ENCODE measurements at regions not wholly inside any gene's neighbourhood (a gene's known extent, or its start where the extent isn't known, plus 50 kb on each side); places are given as distances from the start of the nearest gene placed in this dataset.
"Not testable (repeated sequence)": the region's sequence is repeated elsewhere in the genome, so short reads cannot be mapped to it uniquely, and the experiment has no call there.

DNA sequence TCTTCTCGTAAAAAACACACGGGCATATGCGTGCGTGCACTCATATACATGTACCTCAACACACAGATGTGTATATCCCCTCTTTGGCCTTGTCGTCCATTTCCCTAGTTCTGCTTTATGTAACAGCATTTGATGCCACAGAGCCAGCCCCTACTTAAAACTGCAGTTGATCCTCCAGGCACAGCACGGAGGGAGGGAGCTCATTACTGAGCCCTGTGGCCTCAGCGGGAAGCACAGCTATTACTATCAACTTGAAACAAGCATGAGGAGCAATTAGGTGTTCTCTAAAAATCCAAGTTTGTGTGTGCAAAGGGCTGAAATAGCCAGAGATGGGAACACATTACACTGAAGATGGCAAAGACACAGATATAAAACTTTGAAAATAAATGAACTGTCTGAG is 580.9 kb downstream of the GLRX3 start:
- DNase-seq: no peak

DNA sequence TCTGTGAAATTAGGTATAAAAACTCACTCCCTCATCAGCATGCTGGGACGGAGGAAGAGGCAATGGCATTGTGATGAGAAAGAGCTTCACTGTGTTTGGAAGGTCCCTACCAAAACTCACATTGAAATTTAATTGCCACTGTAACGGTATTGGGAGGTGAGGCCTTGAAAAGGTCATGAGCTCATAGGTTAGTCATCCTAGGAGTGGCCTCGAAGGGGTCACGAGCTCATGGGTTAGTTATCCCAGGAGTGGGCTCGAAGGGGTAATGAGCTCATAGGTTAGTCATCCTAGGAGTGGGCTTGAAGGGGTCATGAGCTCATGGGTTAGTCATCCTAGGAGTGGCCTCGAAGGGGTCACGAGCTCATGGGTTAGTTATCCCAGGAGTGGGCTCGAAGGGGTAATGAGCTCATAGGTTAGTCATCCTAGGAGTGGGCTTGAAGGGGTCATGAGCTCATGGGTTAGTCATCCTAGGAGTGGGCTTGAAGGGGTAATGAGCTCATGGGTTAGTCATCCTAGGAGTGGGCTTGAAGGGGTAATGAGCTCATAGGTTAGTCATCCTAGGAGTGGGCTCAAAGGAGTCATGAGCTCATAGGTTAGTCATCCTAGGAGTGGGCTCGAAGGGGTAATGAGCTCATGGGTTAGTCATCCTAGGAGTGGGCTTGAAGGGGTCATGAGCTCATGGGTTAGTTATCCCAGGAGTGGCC is 582.7 kb downstream of the GLRX3 start:
- not testable (repeated sequence) for DNase-seq

- DNase-seq: no peak
Measured at GRCh38 chr10:130719448-130719752, 583.2 kb downstream of the GLRX3 start.

DNA sequence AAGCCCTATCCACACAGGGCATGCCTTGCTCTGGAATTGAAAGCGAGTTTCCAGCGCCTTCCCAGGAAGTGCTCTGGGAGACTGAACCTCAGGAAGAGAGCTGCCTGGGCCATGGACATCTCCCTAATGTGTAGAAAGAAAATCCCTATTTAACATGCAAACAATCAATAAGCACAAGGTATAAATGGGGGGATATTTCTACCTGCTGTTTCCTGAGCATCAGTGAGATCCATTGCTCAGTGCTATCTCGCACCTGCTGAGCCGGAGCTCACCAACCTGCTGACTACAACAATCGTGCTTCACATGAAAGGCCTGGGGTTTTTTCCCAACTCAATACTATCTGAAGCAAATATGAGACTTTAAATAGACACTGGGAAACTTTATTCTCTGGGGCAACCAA is 584.0 kb downstream of the GLRX3 start:
- DNase-seq: no peak

DNA sequence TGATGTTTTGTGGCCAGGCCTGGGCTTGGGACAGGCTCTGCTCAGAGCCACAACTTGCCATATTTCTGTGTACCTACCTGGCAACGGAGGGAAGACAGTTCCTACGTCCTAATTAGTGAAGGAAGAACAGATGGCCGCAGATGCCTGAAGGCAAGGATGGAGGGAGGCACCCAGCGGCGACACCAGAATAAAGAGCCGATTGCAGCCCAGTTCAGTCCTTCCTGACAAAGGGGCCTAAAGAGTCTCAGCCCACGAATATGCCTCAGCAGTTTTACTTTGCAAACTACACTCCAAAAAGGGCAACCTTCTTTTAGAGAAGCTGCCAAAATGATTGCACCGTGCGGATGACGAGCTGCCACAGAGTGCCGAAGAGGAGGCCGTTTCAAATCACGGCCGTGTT is 585.8 kb downstream of the GLRX3 start:
- DNase-seq: no peak

DNA sequence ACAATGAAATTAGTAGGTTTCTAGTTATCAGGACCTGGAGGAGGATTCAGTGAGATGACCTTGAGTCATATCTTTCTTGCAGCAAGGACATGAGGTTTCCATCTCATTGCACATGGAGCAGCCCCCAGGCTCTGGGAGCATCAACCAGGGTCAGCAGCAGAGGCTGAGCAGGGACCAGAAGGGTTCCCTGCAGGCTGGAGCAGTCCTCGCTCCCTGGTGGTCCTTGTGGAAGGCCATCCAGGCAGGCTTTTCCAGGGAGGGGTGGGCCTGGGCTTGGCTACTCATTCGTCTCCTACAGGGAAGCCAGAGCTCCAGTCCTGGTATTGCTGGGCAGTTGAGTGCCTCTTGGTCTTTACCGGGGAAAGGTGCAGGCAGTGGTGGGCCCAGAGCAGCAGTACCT is 587.5 kb downstream of the GLRX3 start:
- no peak for DNase-seq

GRCh38 chr10:130725474-130725970 is 586.0 kb downstream of the TCERG1L start:
- no peak for DNase-seq

DNA sequence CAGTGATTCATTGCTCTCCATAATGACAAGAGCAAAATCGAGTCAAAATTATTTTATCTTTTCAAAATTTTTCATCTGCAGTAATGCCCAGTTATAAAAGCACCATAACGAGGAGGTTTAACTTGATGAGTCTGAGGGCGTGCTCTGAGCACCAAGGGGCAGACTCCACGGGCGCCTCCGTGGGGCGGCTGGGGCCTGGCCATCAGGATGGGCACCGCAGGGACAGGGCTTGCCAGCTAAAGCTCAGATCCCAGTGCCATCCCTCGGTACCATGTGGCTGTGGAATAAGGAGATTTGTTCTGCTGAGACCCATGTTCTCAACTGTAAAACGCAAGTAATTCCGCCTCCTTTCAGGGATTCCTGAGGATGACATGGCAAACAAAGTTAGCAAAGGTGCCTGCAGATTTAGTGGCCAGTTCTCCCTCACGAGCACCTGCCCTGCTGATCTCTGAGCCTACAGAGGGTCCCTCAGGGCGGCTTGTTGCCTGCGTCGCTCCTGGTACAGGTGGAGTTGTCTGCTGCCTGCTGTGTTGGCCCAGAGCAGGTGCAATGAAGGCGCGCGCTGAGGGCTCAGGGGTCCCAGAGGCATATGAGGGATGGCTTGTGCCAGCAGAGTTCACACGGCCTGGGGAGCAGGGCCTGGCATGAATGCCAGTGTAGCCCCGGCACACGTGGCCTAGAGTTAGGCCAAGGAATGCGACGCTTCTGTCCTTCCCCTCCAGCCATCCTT is 584.4 kb downstream of the TCERG1L start:
- no peak for DNase-seq

DNA sequence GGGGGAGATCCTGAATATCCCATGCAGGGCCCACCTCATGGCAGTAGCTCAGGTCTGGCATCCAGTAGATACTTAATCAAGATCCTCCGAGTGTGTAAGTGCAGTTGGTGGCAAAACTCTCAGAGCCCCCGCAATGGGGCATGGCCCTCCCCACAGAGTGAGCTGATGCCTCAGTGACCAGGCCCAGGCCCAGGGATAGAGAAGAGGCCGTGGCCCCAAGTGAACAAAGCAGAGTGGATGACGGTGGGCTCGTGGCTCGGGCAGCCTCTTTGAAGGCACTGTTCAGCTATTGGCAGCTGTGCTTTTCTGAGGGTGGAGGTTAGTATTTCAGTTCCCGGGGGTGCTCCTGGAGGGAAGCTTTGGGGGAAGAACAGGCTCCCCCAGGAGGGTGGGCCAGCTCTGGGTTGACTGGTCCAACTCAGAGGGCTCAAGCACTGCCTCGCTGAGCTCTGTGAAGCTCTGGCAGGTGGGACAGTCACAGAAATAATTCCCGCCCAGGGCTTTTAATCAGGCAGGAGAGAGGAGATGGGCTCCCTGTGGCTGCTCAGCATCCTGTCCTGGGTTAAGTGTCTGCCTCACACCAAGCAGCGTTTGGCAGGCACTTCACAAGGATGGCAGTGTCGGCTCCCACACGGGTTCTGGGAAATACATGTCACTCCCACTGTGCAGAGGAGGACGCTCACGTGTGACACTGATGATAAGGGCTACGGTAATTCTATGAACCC is 583.6 kb downstream of the TCERG1L start:
- DNase-seq: no peak

GRCh38 chr10:130728531-130729215 is 582.8 kb downstream of the TCERG1L start:
- DNase-seq: no peak

- no peak for DNase-seq
Measured at GRCh38 chr10:130729876-130730275, 581.6 kb downstream of the TCERG1L start.

DNA sequence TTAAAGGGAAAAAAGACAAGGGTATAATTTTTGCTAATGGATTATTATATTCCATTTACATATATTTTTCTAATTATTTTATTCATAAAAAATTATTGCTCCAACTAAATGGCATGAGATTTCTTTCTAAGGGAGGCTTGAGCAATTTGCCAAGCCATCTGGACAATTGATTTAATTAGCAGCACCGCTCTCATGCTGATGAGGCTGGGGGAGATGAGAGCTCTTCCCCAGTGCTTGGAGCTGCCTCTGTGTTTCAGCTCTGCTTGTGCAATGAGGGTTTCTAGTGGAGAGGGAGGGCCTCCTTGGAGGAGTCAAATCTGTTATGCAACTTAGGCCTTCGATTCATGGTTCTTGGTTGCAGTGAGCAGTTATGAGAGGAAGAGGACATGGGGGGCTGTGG is 574.3 kb downstream of the TCERG1L start:
- no peak for DNase-seq

DNA sequence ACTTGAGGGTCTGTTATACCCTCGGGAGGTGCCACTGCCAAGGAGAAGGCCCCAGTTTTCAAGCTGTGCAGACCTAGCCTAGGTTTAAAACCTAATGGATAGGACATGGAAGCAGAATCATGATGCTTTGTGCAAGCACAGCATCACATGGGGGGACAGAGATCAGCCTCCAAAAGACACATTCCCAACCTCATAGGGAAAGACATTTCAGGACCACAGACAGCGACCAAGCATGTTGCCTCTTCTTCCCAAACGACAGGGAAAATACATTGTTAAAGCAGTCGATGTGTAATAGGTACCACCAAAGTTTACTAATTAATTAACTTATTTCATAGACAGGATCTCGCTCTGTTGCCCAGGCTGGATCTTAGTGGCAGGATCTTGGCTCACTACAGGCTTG is 573.9 kb downstream of the TCERG1L start:
- peak; percentile 60 for DNase-seq

DNA sequence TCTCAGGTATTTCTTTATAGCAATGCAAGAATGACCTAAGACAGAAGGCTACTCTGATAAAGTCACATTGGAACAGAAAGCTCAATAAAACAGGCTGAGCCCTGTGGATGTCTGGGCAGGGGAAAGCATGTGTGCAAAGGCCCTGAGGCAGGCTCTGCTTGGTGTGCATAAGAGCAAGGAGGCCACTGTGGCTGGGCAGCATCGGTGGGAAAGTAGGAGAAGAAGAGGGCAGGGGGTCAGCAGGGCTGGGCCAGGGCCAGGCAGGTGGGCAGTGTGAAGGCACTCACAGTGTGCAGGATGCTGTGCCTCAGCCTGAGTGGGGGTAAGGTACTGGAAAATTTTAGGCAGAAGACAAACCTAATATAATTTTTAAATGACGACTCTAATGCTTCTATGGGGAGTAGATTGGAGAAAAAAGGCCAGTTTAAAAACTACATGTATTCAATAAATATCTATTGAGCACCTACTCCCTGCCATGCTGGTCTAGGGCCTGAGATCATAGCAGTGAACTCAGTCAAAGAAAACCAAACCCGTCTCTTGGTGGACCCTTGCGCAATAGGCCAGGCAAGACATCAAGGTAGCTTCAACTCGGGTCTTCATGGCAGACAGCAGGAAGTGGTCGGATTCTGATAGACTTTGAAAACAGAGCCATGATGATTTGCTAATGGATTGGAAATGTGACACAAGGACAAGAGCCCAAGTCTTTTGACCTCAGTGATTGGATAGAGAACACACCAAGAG is 572.3 kb downstream of the TCERG1L start:
- DNase-seq: no peak

DNA sequence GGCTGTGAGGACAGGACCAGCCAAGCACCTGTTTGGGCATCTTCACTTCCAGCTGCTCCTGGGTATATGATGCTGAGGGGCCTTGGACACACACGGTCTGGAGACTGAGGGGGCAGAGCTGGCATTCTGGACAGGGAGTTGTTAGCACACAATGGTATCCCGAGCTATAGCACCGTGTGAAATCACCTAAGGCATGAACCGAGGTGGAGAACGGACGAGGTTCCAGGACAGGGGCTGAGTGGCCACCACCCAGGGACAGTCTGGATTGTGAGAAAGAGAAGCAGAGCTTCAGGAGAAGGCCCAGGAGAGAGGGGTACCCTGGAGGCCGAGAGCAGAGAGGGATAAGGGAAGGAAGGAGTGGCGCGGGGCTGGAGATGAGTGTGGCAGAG is 571.8 kb downstream of the TCERG1L start:
- DNase-seq: no peak

DNA sequence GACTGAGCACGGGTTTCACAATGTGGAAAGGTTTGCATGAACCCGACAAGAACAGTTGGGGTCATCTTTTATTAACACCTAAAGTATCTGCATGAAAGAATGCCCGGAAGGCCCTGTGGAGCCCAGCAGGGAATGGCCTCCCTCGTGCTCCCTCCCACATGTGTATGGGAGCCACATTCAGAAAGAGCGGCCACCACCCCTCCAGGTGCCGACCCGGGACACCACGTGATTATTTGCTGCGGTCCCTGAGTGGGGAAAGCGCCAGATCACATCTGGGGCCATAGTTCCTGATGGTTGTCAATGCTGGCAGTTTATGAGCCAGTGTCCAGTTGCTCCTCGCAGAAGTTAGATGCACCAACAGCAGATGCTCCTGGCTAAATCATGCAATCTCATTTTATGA is 571.4 kb downstream of the TCERG1L start:
- no peak for DNase-seq

- DNase-seq: peak; percentile 43
Measured at GRCh38 chr10:130740915-130741750, 570.4 kb downstream of the TCERG1L start.

DNA sequence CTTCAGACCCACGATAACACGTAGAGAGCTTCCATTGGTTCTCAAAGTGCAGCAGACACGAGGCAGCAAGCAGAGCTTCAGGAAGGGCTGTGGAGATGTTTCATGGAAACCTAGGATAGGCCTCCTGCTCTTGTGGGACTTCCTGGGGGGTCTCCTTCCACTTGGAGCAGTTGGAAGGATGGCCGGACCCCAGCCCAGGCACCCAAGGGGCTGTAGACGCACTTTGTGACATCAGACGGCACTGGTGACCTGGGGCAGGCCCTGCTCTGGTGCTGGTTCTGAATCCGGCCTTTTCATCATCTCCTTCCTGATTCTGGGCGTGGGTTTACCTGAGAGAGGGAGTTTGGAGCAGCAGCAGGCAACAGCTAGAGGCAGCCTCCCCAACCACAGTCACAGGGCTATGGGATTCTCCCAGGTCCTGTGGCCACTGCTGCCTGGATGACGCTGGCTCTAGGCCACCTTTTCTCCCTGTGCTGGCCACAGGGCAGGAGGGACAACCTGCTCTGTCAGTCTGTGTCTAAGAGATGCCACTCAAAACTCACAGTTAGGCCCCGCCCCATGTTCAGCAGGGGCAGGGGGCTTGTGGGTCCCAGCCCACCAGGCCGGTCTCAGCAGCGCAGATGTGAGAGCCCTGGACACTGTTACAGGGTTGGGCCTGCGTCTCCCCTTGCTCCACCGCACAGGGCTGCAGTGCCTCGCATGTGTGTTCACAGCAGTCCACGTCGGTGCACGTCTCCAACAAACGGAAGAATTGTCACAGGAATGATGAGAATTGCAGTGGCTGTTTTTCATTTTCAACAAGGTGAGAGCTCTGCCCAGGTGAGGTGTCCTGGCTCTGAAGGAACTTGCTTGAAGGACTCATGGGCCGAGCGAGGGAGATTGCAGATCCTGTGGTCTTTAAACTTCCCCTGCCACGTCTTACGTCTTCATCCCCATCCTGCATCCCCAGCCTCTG is 569.3 kb downstream of the TCERG1L start:
- no peak for DNase-seq

GRCh38 chr10:130742941-130743675 is 568.4 kb downstream of the TCERG1L start:
- DNase-seq: no peak

All from muscle of arm (tissue), 1 donor.